ENCODE measurements at regions not wholly inside any gene's neighbourhood (a gene's known extent, or its start where the extent isn't known, plus 50 kb on each side); places are given as distances from the start of the nearest gene placed in this dataset.

DNA sequence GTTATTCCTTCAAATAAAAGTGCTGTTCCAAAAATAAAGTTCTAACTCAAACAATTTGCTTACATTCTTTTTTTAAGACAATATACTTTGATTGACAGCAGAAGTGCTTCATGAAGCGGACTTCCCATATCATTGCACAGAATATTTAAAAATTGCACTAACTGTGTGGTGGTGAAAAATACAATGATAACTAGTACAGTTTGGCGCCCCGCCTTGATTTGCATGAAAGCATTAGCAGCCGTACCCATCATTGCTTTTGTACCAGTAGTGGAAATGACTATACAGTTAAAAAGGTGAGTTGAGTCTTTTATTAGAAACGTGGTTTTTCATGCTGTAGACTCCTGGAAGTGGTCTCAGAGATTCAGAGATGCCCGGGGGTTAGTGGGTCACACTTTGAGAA lies 69.5 kb upstream of the MAP3K1 start:
- TF ChIP-seq, protein P1, sequence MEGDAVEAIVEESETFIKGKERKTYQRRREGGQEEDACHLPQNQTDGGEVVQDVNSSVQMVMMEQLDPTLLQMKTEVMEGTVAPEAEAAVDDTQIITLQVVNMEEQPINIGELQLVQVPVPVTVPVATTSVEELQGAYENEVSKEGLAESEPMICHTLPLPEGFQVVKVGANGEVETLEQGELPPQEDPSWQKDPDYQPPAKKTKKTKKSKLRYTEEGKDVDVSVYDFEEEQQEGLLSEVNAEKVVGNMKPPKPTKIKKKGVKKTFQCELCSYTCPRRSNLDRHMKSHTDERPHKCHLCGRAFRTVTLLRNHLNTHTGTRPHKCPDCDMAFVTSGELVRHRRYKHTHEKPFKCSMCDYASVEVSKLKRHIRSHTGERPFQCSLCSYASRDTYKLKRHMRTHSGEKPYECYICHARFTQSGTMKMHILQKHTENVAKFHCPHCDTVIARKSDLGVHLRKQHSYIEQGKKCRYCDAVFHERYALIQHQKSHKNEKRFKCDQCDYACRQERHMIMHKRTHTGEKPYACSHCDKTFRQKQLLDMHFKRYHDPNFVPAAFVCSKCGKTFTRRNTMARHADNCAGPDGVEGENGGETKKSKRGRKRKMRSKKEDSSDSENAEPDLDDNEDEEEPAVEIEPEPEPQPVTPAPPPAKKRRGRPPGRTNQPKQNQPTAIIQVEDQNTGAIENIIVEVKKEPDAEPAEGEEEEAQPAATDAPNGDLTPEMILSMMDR (IDR thresholded peaks at IDR 0.05) = no peak
- no peak for TF ChIP-seq POLR2A (IDR thresholded peaks at IDR 0.05)

Measured in right lobe of liver (tissue), 4 donors.